Liver (tissue), 3 donors: ENCODE measurements at regions not wholly inside any gene's neighbourhood (a gene's known extent, or its start where the extent isn't known, plus 50 kb on each side); places are given as distances from the start of the nearest gene placed in this dataset.

Source experiments
- GABPA ChIP-seq, 2 donors: IDR thresholded peaks in 1 of 2; conservative IDR thresholded peaks in 1 of 2; 2 replicates each; pipeline ENCODE4 v1.6.1; 2016; ENCODE audit warnings: antibody characterized with exemption in 2 of 2, mild to moderate bottlenecking in 1 of 2, moderate library complexity in 1 of 2
- HNF4A ChIP-seq, 2 donors: conservative IDR thresholded peaks; 2 replicates each; pipeline ENCODE4 v1.6.1; 2016; ENCODE audit warnings: antibody characterized with exemption in 2 of 2, mild to moderate bottlenecking in 2 of 2
- HNF4G ChIP-seq: IDR thresholded peaks from 2 replicates; pipeline ENCODE4 v1.6.1; 2016; ENCODE audit warnings: antibody characterized with exemption
- NR2F2 ChIP-seq: IDR thresholded peaks from 2 replicates; pipeline ENCODE4 v1.6.1; 2016; ENCODE audit warnings: antibody characterized with exemption
- RAD21 ChIP-seq, 2 donors: IDR thresholded peaks; 2 replicates each; pipeline ENCODE4 v1.6.1; 2016; ENCODE audit warnings: antibody characterized with exemption in 2 of 2, mild to moderate bottlenecking in 2 of 2
- SP1 ChIP-seq: IDR thresholded peaks from 2 replicates; pipeline ENCODE4 v1.6.1; 2018; ENCODE audit warnings: antibody characterized with exemption, mild to moderate bottlenecking
- TAF1 ChIP-seq: conservative IDR thresholded peaks from 2 replicates; pipeline ENCODE4 v1.6.1; 2016; ENCODE audit warnings: antibody characterized with exemption, mild to moderate bottlenecking
- YY1 ChIP-seq: IDR thresholded peaks from 2 replicates; pipeline ENCODE4 v1.6.1; 2016; ENCODE audit warnings: antibody characterized with exemption, mild to moderate bottlenecking
- TF ChIP-seq, protein P1 (sequence below): IDR thresholded peaks from 2 replicates; pipeline ENCODE4 v1.6.1; 2016; ENCODE audit warnings: antibody characterized with exemption
- TF ChIP-seq, protein P2 (sequence below): fragments of 150-350 bp; IDR thresholded peaks from 2 replicates; pipeline ENCODE4 v1.5.1; 2017; ENCODE audit warnings: improper control_type of control experiment, low read depth, low read length; ENCODE audit not compliant: missing input control
- TF ChIP-seq, protein P3 (sequence below): IDR thresholded peaks from 2 replicates; pipeline ENCODE4 v1.6.1; 2016; ENCODE audit warnings: antibody characterized with exemption
- TF ChIP-seq, protein P4 (sequence below): IDR thresholded peaks from 2 replicates; pipeline ENCODE4 v1.6.1; 2016; ENCODE audit warnings: antibody characterized with exemption, mild to moderate bottlenecking
- TF ChIP-seq, protein P5 (sequence below): IDR thresholded peaks from 2 replicates; pipeline ENCODE4 v1.6.1; 2016; ENCODE audit warnings: antibody characterized with exemption
- donor health status: healthy.
- donor health status: healthy.

DNA sequence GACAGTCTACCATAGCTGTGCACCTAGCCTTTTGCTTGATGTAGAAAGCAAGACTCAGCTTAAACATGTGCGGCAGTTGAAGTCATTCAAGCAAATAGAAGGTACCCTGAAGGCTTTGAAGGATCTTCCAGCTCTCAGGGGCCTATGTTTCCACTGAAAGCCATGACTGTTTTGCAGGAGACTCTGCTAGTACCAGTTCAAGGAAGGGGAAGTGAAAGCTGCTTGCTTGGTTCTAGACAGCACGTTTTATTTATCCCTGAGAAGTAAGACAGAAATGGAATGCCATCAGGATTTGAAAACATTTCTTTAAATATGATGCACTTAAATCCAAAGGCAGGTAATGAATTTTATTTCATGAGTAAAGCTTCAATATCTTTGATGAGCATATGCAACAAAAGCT is 311.4 kb downstream of the PDCD6IP start:
- TF ChIP-seq, protein P1, sequence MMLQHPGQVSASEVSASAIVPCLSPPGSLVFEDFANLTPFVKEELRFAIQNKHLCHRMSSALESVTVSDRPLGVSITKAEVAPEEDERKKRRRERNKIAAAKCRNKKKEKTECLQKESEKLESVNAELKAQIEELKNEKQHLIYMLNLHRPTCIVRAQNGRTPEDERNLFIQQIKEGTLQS: no peak
- TF ChIP-seq, protein P2, sequence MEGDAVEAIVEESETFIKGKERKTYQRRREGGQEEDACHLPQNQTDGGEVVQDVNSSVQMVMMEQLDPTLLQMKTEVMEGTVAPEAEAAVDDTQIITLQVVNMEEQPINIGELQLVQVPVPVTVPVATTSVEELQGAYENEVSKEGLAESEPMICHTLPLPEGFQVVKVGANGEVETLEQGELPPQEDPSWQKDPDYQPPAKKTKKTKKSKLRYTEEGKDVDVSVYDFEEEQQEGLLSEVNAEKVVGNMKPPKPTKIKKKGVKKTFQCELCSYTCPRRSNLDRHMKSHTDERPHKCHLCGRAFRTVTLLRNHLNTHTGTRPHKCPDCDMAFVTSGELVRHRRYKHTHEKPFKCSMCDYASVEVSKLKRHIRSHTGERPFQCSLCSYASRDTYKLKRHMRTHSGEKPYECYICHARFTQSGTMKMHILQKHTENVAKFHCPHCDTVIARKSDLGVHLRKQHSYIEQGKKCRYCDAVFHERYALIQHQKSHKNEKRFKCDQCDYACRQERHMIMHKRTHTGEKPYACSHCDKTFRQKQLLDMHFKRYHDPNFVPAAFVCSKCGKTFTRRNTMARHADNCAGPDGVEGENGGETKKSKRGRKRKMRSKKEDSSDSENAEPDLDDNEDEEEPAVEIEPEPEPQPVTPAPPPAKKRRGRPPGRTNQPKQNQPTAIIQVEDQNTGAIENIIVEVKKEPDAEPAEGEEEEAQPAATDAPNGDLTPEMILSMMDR: no peak
- TF ChIP-seq SP1: no peak
- TF ChIP-seq RAD21 (IDR thresholded peaks at IDR 0.05): no peak
- TF ChIP-seq, protein P3, sequence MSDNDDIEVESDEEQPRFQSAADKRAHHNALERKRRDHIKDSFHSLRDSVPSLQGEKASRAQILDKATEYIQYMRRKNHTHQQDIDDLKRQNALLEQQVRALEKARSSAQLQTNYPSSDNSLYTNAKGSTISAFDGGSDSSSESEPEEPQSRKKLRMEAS: no peak
- no peak for TF ChIP-seq YY1
- no peak for TF ChIP-seq NR2F2
- TF ChIP-seq, protein P4, sequence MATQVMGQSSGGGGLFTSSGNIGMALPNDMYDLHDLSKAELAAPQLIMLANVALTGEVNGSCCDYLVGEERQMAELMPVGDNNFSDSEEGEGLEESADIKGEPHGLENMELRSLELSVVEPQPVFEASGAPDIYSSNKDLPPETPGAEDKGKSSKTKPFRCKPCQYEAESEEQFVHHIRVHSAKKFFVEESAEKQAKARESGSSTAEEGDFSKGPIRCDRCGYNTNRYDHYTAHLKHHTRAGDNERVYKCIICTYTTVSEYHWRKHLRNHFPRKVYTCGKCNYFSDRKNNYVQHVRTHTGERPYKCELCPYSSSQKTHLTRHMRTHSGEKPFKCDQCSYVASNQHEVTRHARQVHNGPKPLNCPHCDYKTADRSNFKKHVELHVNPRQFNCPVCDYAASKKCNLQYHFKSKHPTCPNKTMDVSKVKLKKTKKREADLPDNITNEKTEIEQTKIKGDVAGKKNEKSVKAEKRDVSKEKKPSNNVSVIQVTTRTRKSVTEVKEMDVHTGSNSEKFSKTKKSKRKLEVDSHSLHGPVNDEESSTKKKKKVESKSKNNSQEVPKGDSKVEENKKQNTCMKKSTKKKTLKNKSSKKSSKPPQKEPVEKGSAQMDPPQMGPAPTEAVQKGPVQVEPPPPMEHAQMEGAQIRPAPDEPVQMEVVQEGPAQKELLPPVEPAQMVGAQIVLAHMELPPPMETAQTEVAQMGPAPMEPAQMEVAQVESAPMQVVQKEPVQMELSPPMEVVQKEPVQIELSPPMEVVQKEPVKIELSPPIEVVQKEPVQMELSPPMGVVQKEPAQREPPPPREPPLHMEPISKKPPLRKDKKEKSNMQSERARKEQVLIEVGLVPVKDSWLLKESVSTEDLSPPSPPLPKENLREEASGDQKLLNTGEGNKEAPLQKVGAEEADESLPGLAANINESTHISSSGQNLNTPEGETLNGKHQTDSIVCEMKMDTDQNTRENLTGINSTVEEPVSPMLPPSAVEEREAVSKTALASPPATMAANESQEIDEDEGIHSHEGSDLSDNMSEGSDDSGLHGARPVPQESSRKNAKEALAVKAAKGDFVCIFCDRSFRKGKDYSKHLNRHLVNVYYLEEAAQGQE: no peak
- TF ChIP-seq HNF4G: no peak
- TF ChIP-seq TAF1: no peak
- TF ChIP-seq GABPA (IDR thresholded peaks at IDR 0.05 in 1 of 2, conservative IDR thresholded peaks at IDR 0.05 in 1 of 2): no peak
- no peak for TF ChIP-seq HNF4A (conservative IDR thresholded peaks at IDR 0.05)
- TF ChIP-seq, protein P5, sequence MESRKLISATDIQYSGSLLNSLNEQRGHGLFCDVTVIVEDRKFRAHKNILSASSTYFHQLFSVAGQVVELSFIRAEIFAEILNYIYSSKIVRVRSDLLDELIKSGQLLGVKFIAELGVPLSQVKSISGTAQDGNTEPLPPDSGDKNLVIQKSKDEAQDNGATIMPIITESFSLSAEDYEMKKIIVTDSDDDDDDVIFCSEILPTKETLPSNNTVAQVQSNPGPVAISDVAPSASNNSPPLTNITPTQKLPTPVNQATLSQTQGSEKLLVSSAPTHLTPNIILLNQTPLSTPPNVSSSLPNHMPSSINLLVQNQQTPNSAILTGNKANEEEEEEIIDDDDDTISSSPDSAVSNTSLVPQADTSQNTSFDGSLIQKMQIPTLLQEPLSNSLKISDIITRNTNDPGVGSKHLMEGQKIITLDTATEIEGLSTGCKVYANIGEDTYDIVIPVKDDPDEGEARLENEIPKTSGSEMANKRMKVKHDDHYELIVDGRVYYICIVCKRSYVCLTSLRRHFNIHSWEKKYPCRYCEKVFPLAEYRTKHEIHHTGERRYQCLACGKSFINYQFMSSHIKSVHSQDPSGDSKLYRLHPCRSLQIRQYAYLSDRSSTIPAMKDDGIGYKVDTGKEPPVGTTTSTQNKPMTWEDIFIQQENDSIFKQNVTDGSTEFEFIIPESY: no peak
